Spinal cord (tissue), 9 donors: ENCODE measurements at regions not wholly inside any gene's neighbourhood (a gene's known extent, or its start where the extent isn't known, plus 50 kb on each side); places are given as distances from the start of the nearest gene placed in this dataset.
"Not testable (repeated sequence)": the region's sequence is repeated elsewhere in the genome, so short reads cannot be mapped to it uniquely, and the experiment has no call there.

ENCODE experiments used
- DNase-seq, 6 donors: peaks; one replicate each; pipeline versions ENCODE4 v3.0.0 to v3.0.0-alpha.2; 2013 to 2015; ENCODE audit warnings: low spot score in 6 of 6, low read depth in 4 of 6
- H3K27ac ChIP-seq: one replicate; pipeline ENCODE4 v1.5.1; 2013; ENCODE audit warnings: low read depth, low read length, control low read depth
- H3K27me3 ChIP-seq: one replicate; pipeline ENCODE4 v1.6.1; 2013; ENCODE audit warnings: low read length; ENCODE audit not compliant: control insufficient read depth, insufficient read depth
- H3K36me3 ChIP-seq: one replicate; pipeline ENCODE4 v1.6.1; 2013; ENCODE audit warnings: low read length; ENCODE audit not compliant: control insufficient read depth, insufficient read depth
- H3K4me1 ChIP-seq: one replicate; pipeline ENCODE4 v1.6.1; 2013; ENCODE audit warnings: low read length; ENCODE audit not compliant: control insufficient read depth, insufficient read depth
- H3K4me3 ChIP-seq: one replicate; pipeline ENCODE4 v1.5.1; 2013; ENCODE audit warnings: low read depth, low read length, control low read depth
- H3K9me3 ChIP-seq: one replicate; pipeline ENCODE4 v1.6.1; 2013; ENCODE audit warnings: low read length; ENCODE audit not compliant: control insufficient read depth, insufficient read depth
- WGBS: methylation state at CpG from one replicate; pipeline ENCODE4 v1.1.5; 2013; ENCODE audit warnings: missing lambda C conversion rate; ENCODE audit not compliant: insufficient coverage; 5-methylcytosine and 5-hydroxymethylcytosine counted together
- donor health status: healthy.

- H3K27me3 ChIP-seq = no peaks in the 10 kb centered on the region
- DNase-seq = no peak
- WGBS = 69% methylated on average over 6 of the region's 6 CpGs
- no peaks in the 10 kb centered on the region for H3K36me3 ChIP-seq
- no peak overlapping the region for H3K4me3 ChIP-seq
- H3K4me1 ChIP-seq = peaks cover 4% of the 10 kb centered on the region
- H3K9me3 ChIP-seq = no peaks in the 10 kb centered on the region
- H3K27ac ChIP-seq = no peak overlapping the region
Measured at GRCh38 chr15:100772478-100772877, 107.2 kb upstream of the ALDH1A3 start.

GRCh38 chr15:100772892-100773520 is 106.6 kb upstream of the ALDH1A3 start:
- 76% methylated on average over 6 of the region's 9 CpGs for WGBS
- Histone ChIP-seq H3K36me3 (no peaks in the 10 kb centered on the region), H3K27me3 (no peaks in the 10 kb centered on the region), H3K27ac (no peak overlapping the region), H3K4me1 (peaks cover 4% of the 10 kb centered on the region), H3K9me3 (no peaks in the 10 kb centered on the region), H3K4me3 (no peak overlapping the region)
- DNase-seq = no peak

- H3K27me3 ChIP-seq, H3K4me1 ChIP-seq, DNase-seq, H3K4me3 ChIP-seq, H3K9me3 ChIP-seq, H3K27ac ChIP-seq, H3K36me3 ChIP-seq: not testable (repeated sequence)
- 91% methylated on average over 11 of the region's 28 CpGs for WGBS
Measured at GRCh38 chr15:100774044-100774443, 105.6 kb upstream of the ALDH1A3 start.

GRCh38 chr15:100775581-100776185 is 103.9 kb upstream of the ALDH1A3 start:
- Histone ChIP-seq H3K27me3 (no peaks in the 10 kb centered on the region), H3K9me3 (no peaks in the 10 kb centered on the region), H3K27ac (no peak overlapping the region), H3K4me3 (no peak overlapping the region), H3K4me1 (peaks cover 4% of the 10 kb centered on the region), H3K36me3 (no peaks in the 10 kb centered on the region)
- 95% methylated on average over 10 of the region's 12 CpGs for WGBS
- DNase-seq = no peak

- no peaks in the 10 kb centered on the region for H3K27me3 ChIP-seq
- WGBS = 60% methylated on average over 1 of the region's 2 CpGs
- no peak for DNase-seq
Measured at GRCh38 chr15:100777821-100778220, 101.8 kb upstream of the ALDH1A3 start.

GRCh38 chr15:100778831-100779288 is 100.8 kb upstream of the ALDH1A3 start:
- Histone ChIP-seq H3K4me1 (no peaks in the 10 kb centered on the region), H3K4me3 (no peak overlapping the region), H3K36me3 (no peaks in the 10 kb centered on the region), H3K27me3 (no peaks in the 10 kb centered on the region), H3K27ac (no peak overlapping the region), H3K9me3 (no peaks in the 10 kb centered on the region)
- DNase-seq = no peak
- 74% methylated on average over 17 of the region's 18 CpGs for WGBS

More at GRCh38 chr15:100777821-100778220, 101.8 kb upstream of the ALDH1A3 start:
- H3K36me3 ChIP-seq = no peaks in the 10 kb centered on the region
- H3K27ac ChIP-seq = no peak overlapping the region
- H3K4me1 ChIP-seq = no peaks in the 10 kb centered on the region
- no peaks in the 10 kb centered on the region for H3K9me3 ChIP-seq
- H3K4me3 ChIP-seq = no peak overlapping the region

GRCh38 chr15:100779331-100780207 is 100.1 kb upstream of the ALDH1A3 start:
- H3K36me3 ChIP-seq = no peaks in the 10 kb centered on the region
- no peak overlapping the region for H3K4me3 ChIP-seq
- H3K9me3 ChIP-seq = no peaks in the 10 kb centered on the region
- no peaks in the 10 kb centered on the region for H3K27me3 ChIP-seq
- no peak for DNase-seq
- no peak overlapping the region for H3K27ac ChIP-seq
- no peaks in the 10 kb centered on the region for H3K4me1 ChIP-seq
- 74% methylated on average over 5 of the region's 17 CpGs for WGBS

- WGBS = 93% methylated on average over 9 of the region's 13 CpGs
- no peaks in the 10 kb centered on the region for H3K36me3 ChIP-seq
- H3K4me1 ChIP-seq = no peaks in the 10 kb centered on the region
- H3K27me3 ChIP-seq = no peaks in the 10 kb centered on the region
- no peak for DNase-seq
- H3K9me3 ChIP-seq = no peaks in the 10 kb centered on the region
- H3K4me3 ChIP-seq = no peak overlapping the region
- H3K27ac ChIP-seq = no peak overlapping the region
Measured at GRCh38 chr15:100780208-100780800, 99.3 kb upstream of the ALDH1A3 start.

GRCh38 chr15:100781061-100781960 is 98.3 kb upstream of the ALDH1A3 start:
- no peak overlapping the region for H3K4me3 ChIP-seq
- H3K9me3 ChIP-seq = no peaks in the 10 kb centered on the region
- 80% methylated on average over 10 of the region's 11 CpGs for WGBS
- H3K4me1 ChIP-seq = no peaks in the 10 kb centered on the region
- no peak overlapping the region for H3K27ac ChIP-seq
- no peak for DNase-seq
- H3K27me3 ChIP-seq = no peaks in the 10 kb centered on the region
- no peaks in the 10 kb centered on the region for H3K36me3 ChIP-seq
